MCF 10A (cell line): ENCODE measurements at regions not wholly inside any gene's neighbourhood (a gene's known extent, or its start where the extent isn't known, plus 50 kb on each side); places are given as distances from the start of the nearest gene placed in this dataset.

ENCODE experiments used
- BruUV-seq: library from RNA; stranded (reverse); fragments of 400-500 nt; replicated peaks from 2 replicates; lab custom pipeline; 2021; lab: Mats Ljungman, UMichigan
- CTCF ChIA-PET: fragments of 300-600 bp; sonication (Branson Sonifier 250); formaldehyde crosslinking; extraction: SDS; loops from one replicate; lab custom pipeline; 2021; ENCODE audit warnings: antibody characterized with exemption, inconsistent platforms; lab: Yijun Ruan, JAX
- POLR2A ChIA-PET: fragments of 300-600, 350-650 bp; sonication (Branson Sonifier 250); formaldehyde crosslinking; extraction: SDS; loops from one replicate; lab custom pipeline; 2020; ENCODE audit warnings: antibody characterized with exemption, inconsistent platforms; lab: Yijun Ruan, JAX
- DNase-seq: peaks from one replicate; pipeline ENCODE4 v3.0.0-alpha.2; 2018; ENCODE audit not compliant: unreplicated experiment
- H3K27ac Mint-ChIP-seq: one replicate; pipeline ENCODE4 v1.8.0; 2022; ENCODE audit warnings: mild to moderate bottlenecking, low read depth, mixed read lengths; ENCODE audit not compliant: unreplicated experiment
- H3K27me3 Mint-ChIP-seq: one replicate; pipeline ENCODE4 v1.8.0; 2022; ENCODE audit warnings: mixed read lengths; ENCODE audit not compliant: insufficient read depth, unreplicated experiment
- H3K36me3 Mint-ChIP-seq: one replicate; pipeline ENCODE4 v1.8.0; 2022; ENCODE audit warnings: mild to moderate bottlenecking, moderate library complexity, mixed read lengths; ENCODE audit not compliant: insufficient read depth, unreplicated experiment
- H3K4me1 Mint-ChIP-seq: one replicate; pipeline ENCODE4 v1.8.0; 2022; ENCODE audit warnings: mixed read lengths; ENCODE audit not compliant: insufficient read depth, unreplicated experiment
- H3K4me3 Mint-ChIP-seq: one replicate; pipeline ENCODE4 v1.8.0; 2022; ENCODE audit warnings: mild to moderate bottlenecking, moderate library complexity, mixed read lengths; ENCODE audit not compliant: unreplicated experiment
- H3K9me3 Mint-ChIP-seq: one replicate; pipeline ENCODE4 v1.8.0; 2022; ENCODE audit warnings: mixed read lengths; ENCODE audit not compliant: unreplicated experiment
- CTCF ChIP-seq: fragments of 200-600 bp; IDR thresholded peaks from one replicate; pipeline ENCODE4 v1.8.0; 2022; ENCODE audit warnings: antibody characterized with exemption, mild to moderate bottlenecking; ENCODE audit not compliant: unreplicated experiment
- intact Hi-C: fragments of 100-400 bp; cut with micrococcal nuclease; formaldehyde crosslinking; loops from 2 replicates; pipeline ENCODE4 v1.14.1; 2022

- no peak for TF ChIP-seq CTCF
- H3K27me3 Mint-ChIP-seq, result no peaks in the 10 kb centered on the region
- DNase-seq, result no peak
- peaks cover 7% of the 10 kb centered on the region for H3K4me1 Mint-ChIP-seq
- ChIA-PET POLR2A (interaction anchor here (0.7 to 10.4 kb wide), 4 partner anchors 6 to 41 kb away, joined by 4 to 487 read pairs (median 7); a partner anchor contains a TSS), CTCF (no interaction called here)
- no TSS peak for BruUV-seq
- H3K4me3 Mint-ChIP-seq, result no peak overlapping the region
- intact Hi-C loops, result no loop called here
- no peaks in the 10 kb centered on the region for H3K9me3 Mint-ChIP-seq
- H3K27ac Mint-ChIP-seq, result peak overlapping the region; percentile 19
- peaks cover 37% of the 10 kb centered on the region for H3K36me3 Mint-ChIP-seq
Measured at GRCh38 chr6:26165261-26165790, 78.1 kb downstream of the HFE start.

GRCh38 chr6:26170181-26170580 is 83.0 kb downstream of the HFE start:
- H3K27ac Mint-ChIP-seq, result peak overlapping the region; percentile 32
- peaks cover 25% of the 10 kb centered on the region for H3K36me3 Mint-ChIP-seq
- intact Hi-C loops, result loop anchor here (10.0 kb wide), 1 partner anchor 365 kb away; the partner anchor contains the start of gene HMGN4
- no TSS peak for BruUV-seq
- peaks cover 30% of the 10 kb centered on the region for H3K4me1 Mint-ChIP-seq
- no peak for TF ChIP-seq CTCF
- no peaks in the 10 kb centered on the region for H3K27me3 Mint-ChIP-seq
- POLR2A ChIA-PET, result interaction anchor here (0.7 to 10.4 kb wide), 11 partner anchors 11 to 1668 kb away, joined by 3 to 487 read pairs (median 5); a partner anchor contains a TSS
- H3K4me3 Mint-ChIP-seq, result no peak overlapping the region
- CTCF ChIA-PET, result interaction anchor here (0.6 kb wide), 1 partner anchor 66 kb away, joined by 3 read pairs; no protein-coding TSS in a partner anchor
- no peak for DNase-seq
- no peaks in the 10 kb centered on the region for H3K9me3 Mint-ChIP-seq

GRCh38 chr6:26170951-26171841 is 84.0 kb downstream of the HFE start:
- Mint-ChIP-seq H3K9me3 (no peaks in the 10 kb centered on the region), H3K4me1 (peaks cover 36% of the 10 kb centered on the region), H3K27me3 (no peaks in the 10 kb centered on the region), H3K27ac (peak overlapping the region; percentile 87), H3K4me3 (peak overlapping the region; percentile 71), H3K36me3 (peaks cover 17% of the 10 kb centered on the region)
- intact Hi-C loops, result loop anchor here (10.0 kb wide), 1 partner anchor 364 kb away; the partner anchor contains the start of gene HMGN4
- ChIA-PET CTCF (interaction anchor here (0.6 to 0.8 kb wide), 2 partner anchors 11 to 65 kb away, joined by 3 to 4 read pairs; no protein-coding TSS in a partner anchor), POLR2A (interaction anchor here (0.7 to 10.4 kb wide), 14 partner anchors 12 to 1667 kb away, joined by 3 to 487 read pairs (median 7); a partner anchor contains a TSS)
- TF ChIP-seq CTCF, result no peak
- TSS peak; percentile 49 for BruUV-seq
- no peak for DNase-seq

GRCh38 chr6:26172608-26172968 is 85.4 kb downstream of the HFE start:
- peak; percentile 60 for DNase-seq
- TSS peak; percentile 72 for BruUV-seq
- CTCF ChIA-PET, result interaction anchor here (0.7 to 2.5 kb wide), 4 partner anchors 10 to 48 kb away, joined by 3 to 11 read pairs (median 4); a partner anchor contains a TSS
- no peak for TF ChIP-seq CTCF
- Mint-ChIP-seq H3K27ac (peak overlapping the region; percentile 87), H3K36me3 (peaks cover 13% of the 10 kb centered on the region), H3K4me3 (peak overlapping the region; percentile 71), H3K4me1 (peaks cover 36% of the 10 kb centered on the region), H3K9me3 (no peaks in the 10 kb centered on the region), H3K27me3 (no peaks in the 10 kb centered on the region)
- POLR2A ChIA-PET, result interaction anchor here (0.6 to 10.4 kb wide), 43 partner anchors 10 to 1722 kb away, joined by 3 to 487 read pairs (median 5); partner anchors contain the start of genes HFE and HMGN4
- intact Hi-C loops, result loop anchor here (10.0 kb wide), 1 partner anchor 362 kb away; the partner anchor contains the start of gene HMGN4
